SHP77 (cell line): ENCODE measurements at regions not wholly inside any gene's neighbourhood (a gene's known extent, or its start where the extent isn't known, plus 50 kb on each side); places are given as distances from the start of the nearest gene placed in this dataset.
"Not testable (repeated sequence)": the region's sequence is repeated elsewhere in the genome, so short reads cannot be mapped to it uniquely, and the experiment has no call there.

Experiments used
- DNase-seq, 2 experiments: peaks; one replicate each; lab custom pipeline; 2025; lab: John Stamatoyannopoulos, UW

GRCh38 chr22:22056809-22057594 is 74.4 kb upstream of the TOP3B start:
- DNase-seq: not testable (repeated sequence)

- not testable (repeated sequence) for DNase-seq
These were observed 70.1 kb upstream of the TOP3B start for GRCh38 chr22:22052548-22053139.

- not testable (repeated sequence) for DNase-seq
These were observed 68.4 kb upstream of the TOP3B start for GRCh38 chr22:22051032-22051431.

- no peak for DNase-seq
These were observed 67.7 kb upstream of the TOP3B start for GRCh38 chr22:22050141-22050775.

GRCh38 chr22:22049684-22050083 is 67.1 kb upstream of the TOP3B start:
- no peak for DNase-seq

- no peak for DNase-seq
These were observed 66.5 kb upstream of the TOP3B start for GRCh38 chr22:22048981-22049531.

- no peak for DNase-seq
These were observed 65.8 kb upstream of the TOP3B start for GRCh38 chr22:22048318-22048942.

GRCh38 chr22:22047776-22048175 is 65.2 kb upstream of the TOP3B start:
- no peak for DNase-seq

- DNase-seq: no peak
These were observed 64.7 kb upstream of the TOP3B start for GRCh38 chr22:22047266-22047665.

- DNase-seq: no peak
These were observed 63.8 kb upstream of the TOP3B start for GRCh38 chr22:22046370-22046769.

GRCh38 chr22:22045571-22046335 is 63.2 kb upstream of the TOP3B start:
- DNase-seq: no peak

GRCh38 chr22:22044153-22044552 is 61.6 kb upstream of the TOP3B start:
- no peak for DNase-seq

GRCh38 chr22:22043296-22044078 is 60.9 kb upstream of the TOP3B start:
- no peak for DNase-seq

- DNase-seq: no peak
These were observed 60.2 kb upstream of the TOP3B start for GRCh38 chr22:22042599-22043295.

- no peak for DNase-seq
These were observed 59.4 kb upstream of the TOP3B start for GRCh38 chr22:22042009-22042408.

- DNase-seq: no peak
These were observed 58.3 kb upstream of the TOP3B start for GRCh38 chr22:22040908-22041307.

GRCh38 chr22:22040472-22040871 is 57.9 kb upstream of the TOP3B start:
- no peak for DNase-seq

- DNase-seq: no peak
These were observed 56.9 kb upstream of the TOP3B start for GRCh38 chr22:22039286-22040074.

- DNase-seq: no peak
These were observed 55.7 kb upstream of the TOP3B start for GRCh38 chr22:22038178-22038880.
